ENCODE measurements at regions not wholly inside any gene's neighbourhood (a gene's known extent, or its start where the extent isn't known, plus 50 kb on each side); places are given as distances from the start of the nearest gene placed in this dataset.
A peak's percentile ranks its signal among the peaks of the same experiment; 100 is the strongest.
"Not testable (repeated sequence)": the region's sequence is repeated elsewhere in the genome, so short reads cannot be mapped to it uniquely, and the experiment has no call there.

GRCh38 chr10:86579883-86580520, 58.4 kb upstream of the WAPL start:
- DNase-seq = no peak

- DNase-seq = no peak
Observed at GRCh38 chr10:86580521-86580891, 58.9 kb upstream of the WAPL start.

- DNase-seq = no peak
Observed at GRCh38 chr10:86583983-86584382, 62.4 kb upstream of the WAPL start.

DNA sequence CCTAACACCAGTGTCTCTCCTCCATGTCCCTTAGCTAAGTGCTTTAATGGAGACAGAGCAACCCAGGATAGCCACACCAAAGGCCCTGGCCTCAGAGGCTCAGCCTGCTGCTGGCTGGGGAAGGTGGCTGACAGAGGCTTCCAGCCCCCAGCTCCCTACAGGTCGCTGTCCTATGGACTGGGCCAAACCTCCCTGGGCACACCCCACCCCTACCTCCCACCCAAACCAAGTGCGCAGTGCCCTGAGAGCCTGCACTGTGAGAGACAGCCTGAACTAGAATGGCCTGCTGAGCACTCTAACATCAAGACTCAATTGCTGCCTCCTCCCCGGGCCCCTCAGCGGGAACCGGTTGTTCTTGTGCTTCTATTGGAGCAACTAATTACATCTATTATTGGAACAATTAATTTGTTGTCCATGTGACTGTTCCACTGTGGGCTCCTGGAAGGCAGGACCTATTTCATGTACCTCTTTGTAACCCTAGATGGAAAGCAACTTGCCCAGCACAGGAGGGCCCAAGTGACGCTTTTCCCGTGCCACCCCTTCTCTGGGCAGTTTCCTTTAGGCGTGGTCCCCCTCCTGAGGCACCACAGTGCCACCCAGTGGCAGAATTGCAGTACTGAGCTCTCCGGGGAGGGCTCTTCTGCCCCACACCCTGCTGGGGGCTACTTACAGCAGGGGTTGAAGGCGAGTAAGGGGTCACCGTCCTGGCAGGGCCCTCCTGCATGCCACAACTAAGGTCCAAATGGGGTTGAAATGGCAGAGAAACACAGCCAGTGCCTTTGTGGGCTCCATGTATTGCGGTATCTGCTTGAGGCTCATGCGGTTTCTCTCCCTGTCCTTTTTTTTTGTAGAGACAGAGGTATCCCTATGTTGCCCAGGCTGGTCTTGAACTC, 63.7 kb upstream of the WAPL start:
- DNase-seq = peak; percentile 74

DNA sequence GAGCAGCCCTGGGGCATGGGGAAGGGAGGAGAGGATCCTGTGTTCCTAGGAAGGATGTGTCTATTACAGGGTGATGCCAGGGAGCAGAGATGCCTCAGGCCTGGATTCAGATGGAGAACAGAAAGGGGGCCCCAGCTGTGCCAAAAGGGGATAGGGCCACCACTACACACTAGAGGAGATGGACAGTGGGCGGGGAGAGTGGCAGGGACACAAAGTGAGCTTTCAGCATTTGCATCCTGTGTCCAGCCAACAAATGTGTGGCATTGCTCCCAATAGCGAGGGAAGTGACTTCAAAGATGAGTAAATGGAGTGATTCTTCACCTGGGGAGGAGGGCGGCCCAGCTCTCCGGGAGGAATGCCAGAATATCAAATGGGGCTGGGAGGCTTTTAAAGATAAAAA, 64.9 kb upstream of the WAPL start:
- DNase-seq = no peak

DNA sequence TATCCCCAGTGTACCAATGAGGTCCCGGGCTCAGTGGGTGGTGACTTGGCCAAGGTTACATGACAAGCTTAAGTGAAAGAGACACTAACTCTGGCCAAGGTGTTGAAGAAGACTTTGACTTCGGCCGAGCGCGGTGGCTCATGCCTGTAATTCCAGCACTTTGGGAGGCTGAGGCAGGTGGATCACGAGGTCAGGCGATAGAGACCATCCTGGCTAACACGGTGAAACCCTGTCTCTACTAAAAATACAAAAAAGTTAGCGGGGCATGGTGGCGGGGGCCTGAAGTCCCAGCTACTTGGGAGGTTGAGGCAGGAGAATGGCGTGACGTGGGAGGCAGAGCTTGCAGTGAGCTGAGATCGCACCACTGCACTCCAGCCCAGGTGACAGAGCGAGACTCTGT, 65.6 kb upstream of the OPN4 start:
- DNase-seq = not testable (repeated sequence)

DNA sequence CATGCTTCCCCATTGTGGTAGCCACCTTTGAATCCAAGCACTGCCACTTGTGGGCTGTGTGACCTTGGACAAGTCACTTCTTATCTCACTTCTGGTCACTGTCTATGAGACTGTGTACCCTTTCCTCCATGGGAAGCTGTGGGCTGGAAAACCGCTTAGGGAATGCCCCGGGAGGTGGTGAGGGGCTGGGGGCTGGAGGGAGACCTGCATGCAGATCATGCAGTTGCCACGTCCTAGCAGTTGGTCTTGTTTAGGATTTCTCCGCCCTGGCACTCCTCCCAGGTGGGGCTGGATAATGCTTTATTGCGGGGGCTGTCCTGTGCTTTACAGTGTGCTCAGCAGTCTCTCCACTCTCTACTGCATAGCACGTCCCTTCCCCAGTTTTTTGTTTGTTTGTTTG, 62.9 kb upstream of the OPN4 start:
- no peak for DNase-seq

DNA sequence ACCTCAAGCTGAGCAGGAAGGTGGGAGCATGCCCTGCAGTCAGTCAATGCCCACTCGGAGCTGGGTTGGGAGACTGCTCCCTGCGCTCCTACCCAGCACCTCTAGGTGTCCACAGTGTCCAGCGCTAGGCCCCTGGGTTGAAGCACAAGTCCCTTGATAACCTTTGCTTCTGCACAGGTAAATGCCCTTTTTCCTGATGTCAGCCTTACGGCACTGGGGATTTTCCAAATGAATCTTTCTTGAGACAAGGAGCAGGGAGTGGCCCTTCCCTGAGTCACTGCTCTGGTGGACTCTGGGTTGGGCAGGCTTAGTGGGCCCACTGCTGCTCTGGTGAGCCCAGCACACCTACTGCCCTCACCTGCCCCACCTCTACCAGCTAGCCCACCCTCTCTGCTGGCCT, 61.9 kb upstream of the OPN4 start:
- no peak for DNase-seq

- peak; percentile 73 for DNase-seq
Observed at GRCh38 chr10:86594535-86594934, 59.8 kb upstream of the OPN4 start.

GRCh38 chr10:86595496-86595895, 58.9 kb upstream of the OPN4 start:
- no peak for DNase-seq

DNA sequence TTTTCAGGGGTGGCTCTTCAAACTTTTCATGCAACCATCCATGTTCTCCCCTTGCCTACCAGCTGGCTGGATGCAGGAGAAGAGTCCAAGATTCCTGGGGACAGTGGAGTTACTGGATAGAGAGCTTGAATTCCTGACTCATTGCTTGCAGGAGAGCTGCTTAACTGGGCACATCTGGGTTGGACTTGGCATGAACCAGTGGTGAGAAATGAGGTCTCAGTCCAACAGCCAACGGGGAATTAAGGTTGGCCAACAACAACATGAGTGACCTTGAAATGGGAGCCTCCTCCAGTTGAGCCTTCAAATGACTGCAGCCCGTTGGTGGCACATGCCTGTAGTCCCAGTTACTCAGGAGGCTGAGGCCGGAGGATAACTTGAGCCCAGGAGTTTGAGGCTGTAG, 58.1 kb upstream of the OPN4 start:
- no peak for DNase-seq

DNA sequence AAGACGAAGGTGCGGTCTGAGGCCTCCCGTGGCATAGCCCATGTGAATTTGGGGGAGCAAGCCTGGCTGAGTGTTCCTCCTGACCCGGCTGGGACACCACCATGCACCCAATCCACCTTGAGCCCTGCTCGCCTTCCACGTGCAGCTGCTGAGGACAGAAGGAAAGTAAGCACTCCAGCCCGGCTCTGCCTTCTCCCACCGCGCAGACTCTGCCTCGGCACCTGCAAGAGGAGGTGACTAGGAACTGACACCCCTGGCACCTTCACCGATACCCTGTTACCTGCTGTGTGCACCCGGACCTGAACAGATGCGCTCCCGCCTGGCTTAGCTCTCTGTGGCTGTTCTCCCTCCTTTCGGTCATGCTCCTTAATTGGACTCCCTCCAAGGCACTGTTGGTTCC, 57.0 kb upstream of the OPN4 start:
- no peak for DNase-seq

- DNase-seq = no peak
Observed at GRCh38 chr10:86598151-86598550, 56.2 kb upstream of the OPN4 start.

DNA sequence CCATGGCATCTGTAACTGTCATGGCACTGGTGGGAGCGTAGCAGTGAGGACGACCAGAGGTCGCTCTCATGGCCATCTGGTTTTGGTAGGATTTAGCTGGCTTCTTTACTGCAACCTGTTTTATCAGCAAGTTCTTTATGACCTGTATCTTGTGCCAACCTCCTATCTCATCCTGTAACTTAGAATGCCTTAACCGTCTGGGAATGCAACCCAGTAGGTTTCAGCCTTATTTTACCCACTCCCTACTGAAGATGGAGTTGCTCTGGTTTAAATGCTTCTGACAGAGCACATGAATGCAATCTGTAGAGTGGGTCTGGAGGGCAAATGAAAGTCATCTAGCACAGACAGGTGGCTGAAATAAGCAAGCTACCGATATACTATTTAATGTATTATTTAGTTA, 55.3 kb upstream of the OPN4 start:
- no peak for DNase-seq

GRCh38 chr10:86599729-86600128, 54.6 kb upstream of the OPN4 start:
- DNase-seq = no peak

DNA sequence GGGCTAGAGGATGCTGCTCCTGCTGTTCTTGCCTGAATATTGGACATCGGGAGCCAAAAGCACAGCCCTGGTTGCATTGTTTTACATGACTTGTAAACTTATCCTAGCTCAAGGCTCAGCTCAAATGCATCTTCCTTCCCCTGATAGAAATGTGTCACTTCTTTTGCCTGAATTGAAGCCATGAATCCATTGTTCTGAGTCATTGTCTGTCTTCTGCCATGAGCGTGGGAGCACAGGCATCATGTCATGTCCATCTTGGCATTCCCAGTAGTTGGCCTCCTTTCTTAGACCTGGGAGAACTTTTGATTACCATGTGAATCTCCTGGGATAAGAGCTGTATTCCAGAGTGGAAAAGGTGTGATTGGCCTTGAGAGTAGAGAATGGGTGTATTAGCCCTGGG, 54.1 kb upstream of the OPN4 start:
- no peak for DNase-seq

- no peak for DNase-seq
Observed at GRCh38 chr10:86601956-86602602, 52.3 kb upstream of the OPN4 start.

- DNase-seq = no peak
Observed at GRCh38 chr10:86603256-86603655, 51.1 kb upstream of the OPN4 start.

All from fibroblast of skin of scalp (primary cell).